Aorta (tissue), 5 donors: ENCODE measurements at regions not wholly inside any gene's neighbourhood (a gene's known extent, or its start where the extent isn't known, plus 50 kb on each side); places are given as distances from the start of the nearest gene placed in this dataset.

Source experiments
- ATAC-seq: fragments of 200-7000 bp; cut with Tn5 transposase; one replicate; pipeline ENCODE4 v1.9.1; 2022; ENCODE audit warnings: moderate library complexity; ENCODE audit not compliant: low FRiP score
- DNase-seq, 2 donors: peaks; one replicate each; pipeline ENCODE4 v3.0.0-alpha.2; 2020
- H3K27ac ChIP-seq, 2 donors: one replicate each; pipeline ENCODE4 v1.5.1; 2013; ENCODE audit warnings: low read length in 2 of 2, mild to moderate bottlenecking in 2 of 2, moderate library complexity in 2 of 2, control low read depth in 1 of 2, inconsistent platforms in 1 of 2, low read depth in 1 of 2
- H3K27me3 ChIP-seq, 2 donors: one replicate each; pipeline ENCODE4 v1.6.1; 2013; ENCODE audit warnings: control low read depth in 1 of 2, low read length in 1 of 2, mild to moderate bottlenecking in 1 of 2, moderate library complexity in 1 of 2; ENCODE audit not compliant: insufficient read depth in 2 of 2, control insufficient read depth in 1 of 2
- H3K36me3 ChIP-seq, 2 donors: one replicate each; pipeline ENCODE4 v1.6.1; 2013; ENCODE audit warnings: control low read depth in 1 of 2, low read length in 1 of 2, mild to moderate bottlenecking in 1 of 2; ENCODE audit not compliant: insufficient read depth in 2 of 2, control insufficient read depth in 1 of 2
- H3K4me1 ChIP-seq, 2 donors: one replicate each; pipeline ENCODE4 v1.6.1; 2013; ENCODE audit warnings: low read length in 2 of 2, control low read depth in 1 of 2, mild to moderate bottlenecking in 1 of 2, moderate library complexity in 1 of 2; ENCODE audit not compliant: insufficient read depth in 2 of 2, control insufficient read depth in 1 of 2
- H3K4me3 ChIP-seq, 2 donors: one replicate each; pipeline ENCODE4 v1.5.1; 2013; ENCODE audit warnings: low read length in 2 of 2, control low read depth in 1 of 2, mild to moderate bottlenecking in 1 of 2
- H3K9me3 ChIP-seq: one replicate; pipeline ENCODE4 v1.6.1; 2013; ENCODE audit warnings: mild to moderate bottlenecking, low read length; ENCODE audit not compliant: control insufficient read depth
- WGBS, 2 donors: extraction: QIAGEN DNeasy Blood & Tissue Kit; methylation state at CpG; one replicate each; pipeline ENCODE4 v1.1.7; 2013; 5-methylcytosine and 5-hydroxymethylcytosine counted together
- intact Hi-C, 2 donors: fragments of 100-400 bp; cut with DNase I; formaldehyde crosslinking; loops; one replicate each; pipeline versions ENCODE4 v1.14.2 to v1.15.0; 2022
- donor health status: healthy with polysubstance abuse.
- donor health status: Bipolar disorder and iron deficiency.
- donor health status: DM: no; HTN: no; CAD: no.
- donor health status: DM: no; HTN: no; CAD: no.
- donor health status: DM: yes; HTN: yes; CAD: no.

DNA sequence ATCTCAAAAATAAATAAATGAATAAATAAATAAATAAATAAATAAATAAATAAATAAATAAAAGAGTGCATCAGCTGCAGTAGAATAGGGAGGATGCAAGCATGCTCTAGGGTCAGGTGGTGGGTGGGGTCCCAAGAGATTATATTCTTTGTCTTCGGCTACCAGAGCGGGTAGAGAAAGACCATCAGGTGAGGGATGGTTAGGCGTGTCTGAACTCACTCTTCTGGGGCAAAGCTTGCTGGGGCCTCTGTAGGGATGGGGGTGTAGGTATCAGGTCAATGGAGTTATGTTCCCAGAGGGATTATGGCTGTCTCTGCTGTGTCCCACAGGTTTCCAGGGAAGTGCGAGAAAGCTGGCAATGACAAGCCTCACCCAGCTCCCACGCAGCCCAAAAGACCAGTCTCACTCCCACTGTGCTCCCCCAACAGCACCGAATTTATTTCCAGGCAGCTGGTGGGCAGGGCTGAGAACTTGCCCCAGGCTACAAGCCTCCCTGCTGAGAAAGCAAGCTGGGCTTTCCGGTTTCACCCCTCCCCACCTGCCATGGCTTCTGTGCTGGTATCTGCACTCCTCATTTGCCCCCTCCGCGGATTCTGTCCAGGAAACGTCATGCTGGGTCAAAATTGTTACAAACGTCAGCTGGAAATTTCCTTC is 180.8 kb downstream of the LURAP1L start:
- no peak for DNase-seq
- Histone ChIP-seq H3K4me1 (no peaks in the 10 kb centered on the region), H3K27me3 (no peaks in the 10 kb centered on the region), H3K27ac (no peak overlapping the region), H3K9me3 (peaks cover 4% of the 10 kb centered on the region), H3K4me3 (no peak overlapping the region), H3K36me3 (no peaks in the 10 kb centered on the region)
- intact Hi-C loops: no loop called here
- 81 to 86% methylated on average over 11 of the region's 11 CpGs for WGBS, 2 donors
- ATAC-seq: no peak

DNA sequence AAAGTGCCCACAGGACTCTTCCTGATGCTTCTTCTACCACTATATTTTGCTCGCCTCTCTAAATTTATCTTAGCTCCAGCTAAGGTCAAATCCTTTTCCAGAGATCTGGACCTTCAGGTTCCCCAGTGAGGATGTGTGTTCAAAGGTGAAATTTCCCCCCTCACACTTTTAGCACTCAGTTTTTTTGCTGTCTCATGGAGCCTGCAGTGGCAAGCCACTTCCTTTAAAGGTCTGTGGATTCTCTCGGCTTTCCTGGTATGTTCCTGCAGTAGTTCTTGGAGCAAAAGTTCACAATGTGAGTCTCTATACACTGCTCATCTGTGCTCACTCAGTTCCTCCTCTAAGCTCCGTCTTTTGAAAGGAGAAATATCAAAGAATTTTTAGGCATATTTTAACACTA is 181.4 kb downstream of the LURAP1L start:
- no peaks in the 10 kb centered on the region for H3K4me1 ChIP-seq
- H3K36me3 ChIP-seq: no peaks in the 10 kb centered on the region
- no peak overlapping the region for H3K4me3 ChIP-seq
- H3K27me3 ChIP-seq: no peaks in the 10 kb centered on the region
- ATAC-seq: no peak
- H3K9me3 ChIP-seq: peaks cover 4% of the 10 kb centered on the region
- intact Hi-C loops: no loop called here
- no peak for DNase-seq
- WGBS, 2 donors: 8 to 14% methylated on average over 3 of the region's 3 CpGs
- H3K27ac ChIP-seq: no peak overlapping the region

DNA sequence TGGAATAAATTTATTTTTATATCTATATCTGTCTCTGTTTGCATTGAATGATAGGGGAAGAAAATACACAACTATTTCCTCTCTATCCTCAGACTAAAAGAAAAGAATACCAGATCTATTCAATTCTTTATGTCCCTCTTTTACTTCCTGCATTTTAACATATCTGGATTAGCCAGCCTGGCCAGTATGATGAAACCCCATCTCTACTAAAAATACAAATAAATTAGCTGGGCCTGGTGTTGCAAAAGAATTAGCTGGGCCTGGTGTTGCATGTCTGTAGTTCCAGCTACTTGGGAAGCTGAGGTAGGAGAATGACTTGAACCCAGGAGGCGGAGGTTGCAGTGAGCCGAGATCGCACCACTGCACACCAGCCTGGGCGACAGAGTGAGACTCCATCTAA is 182.0 kb downstream of the LURAP1L start:
- ATAC-seq: no peak
- no peaks in the 10 kb centered on the region for H3K4me1 ChIP-seq
- H3K27me3 ChIP-seq: no peaks in the 10 kb centered on the region
- H3K4me3 ChIP-seq: no peak overlapping the region
- WGBS, 2 donors: 99% methylated on average over 4 of the region's 4 CpGs
- intact Hi-C loops: no loop called here
- no peak overlapping the region for H3K27ac ChIP-seq
- DNase-seq: no peak
- no peaks in the 10 kb centered on the region for H3K36me3 ChIP-seq
- peaks cover 4% of the 10 kb centered on the region for H3K9me3 ChIP-seq

DNA sequence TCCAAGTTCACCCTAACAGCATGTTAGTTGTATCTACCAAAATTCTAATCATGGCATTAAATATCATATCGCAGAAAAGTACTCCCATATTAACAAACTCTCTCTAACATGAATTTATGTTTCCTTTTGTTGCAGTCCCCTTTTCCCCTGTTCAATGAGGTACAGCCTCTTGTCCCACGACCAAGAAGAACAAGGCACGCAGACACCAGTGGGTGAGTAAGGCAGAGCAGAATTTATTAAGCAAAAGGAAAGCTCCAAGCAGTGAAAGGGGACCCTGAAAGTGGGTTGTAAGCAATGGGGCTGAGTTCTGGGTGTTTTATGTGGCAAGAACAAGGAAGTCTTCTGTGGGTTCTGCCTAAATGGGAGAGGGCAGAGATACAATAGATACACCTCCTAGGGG is 183.5 kb downstream of the LURAP1L start:
- no peak overlapping the region for H3K4me3 ChIP-seq
- H3K9me3 ChIP-seq: peaks cover 4% of the 10 kb centered on the region
- no peak for DNase-seq
- WGBS, 2 donors: 98 to 100% methylated on average over 3 of the region's 3 CpGs
- no peaks in the 10 kb centered on the region for H3K36me3 ChIP-seq
- no peak overlapping the region for H3K27ac ChIP-seq
- no peaks in the 10 kb centered on the region for H3K4me1 ChIP-seq
- H3K27me3 ChIP-seq: no peaks in the 10 kb centered on the region
- no peak for ATAC-seq
- intact Hi-C loops: no loop called here

DNA sequence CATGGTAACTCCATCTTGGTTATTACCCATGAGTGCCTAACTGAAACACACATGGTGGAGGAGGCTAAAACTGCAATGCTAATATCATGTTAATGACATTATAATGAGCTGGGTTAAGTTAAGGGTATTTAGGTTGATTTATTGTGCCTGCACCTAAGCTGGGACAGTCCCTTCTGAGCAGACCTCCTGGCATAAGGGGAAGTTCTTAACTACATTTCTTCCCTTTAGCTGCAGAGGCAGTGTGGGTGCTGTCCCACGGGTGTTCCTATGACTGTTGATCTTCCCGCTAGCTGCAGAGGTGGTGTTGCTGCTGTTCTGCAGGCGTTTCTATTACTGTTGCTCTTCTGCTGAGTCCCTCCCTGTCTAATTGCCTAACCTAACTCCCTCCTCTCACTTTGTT is 183.9 kb downstream of the LURAP1L start:
- Histone ChIP-seq H3K36me3 (no peaks in the 10 kb centered on the region), H3K4me1 (no peaks in the 10 kb centered on the region), H3K4me3 (no peak overlapping the region), H3K27ac (no peak overlapping the region), H3K27me3 (no peaks in the 10 kb centered on the region), H3K9me3 (peaks cover 4% of the 10 kb centered on the region)
- WGBS, 2 donors: 65 to 67% methylated on average over 3 of the region's 3 CpGs
- ATAC-seq (no peak), DNase-seq (no peak)
- intact Hi-C loops: no loop called here

DNA sequence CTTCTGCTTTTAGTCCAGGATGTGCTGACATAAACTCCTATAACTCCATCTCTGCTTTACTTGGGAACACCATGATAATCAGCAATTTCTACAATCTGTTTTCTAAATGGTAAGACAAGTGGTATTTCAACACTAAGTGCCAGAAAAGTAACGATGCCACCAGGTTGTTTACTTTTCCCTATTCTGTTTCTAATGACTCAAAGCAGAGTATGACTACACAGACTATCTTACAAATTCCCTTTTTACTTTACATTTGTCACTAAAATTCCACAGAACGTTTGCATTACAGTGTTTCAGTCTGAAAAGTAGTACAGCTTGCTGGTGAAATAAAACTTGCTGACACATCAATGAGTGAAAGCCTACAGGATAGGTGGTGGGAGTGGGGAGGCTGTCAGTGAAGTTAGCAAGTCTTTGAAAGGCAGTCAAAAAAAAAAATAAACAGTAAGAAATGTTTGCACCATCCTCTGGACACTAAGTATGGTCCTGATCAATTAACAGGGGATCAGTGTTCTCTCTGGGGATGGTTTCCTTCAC is 186.5 kb downstream of the LURAP1L start:
- H3K27ac ChIP-seq: no peak overlapping the region
- H3K4me3 ChIP-seq: no peak overlapping the region
- no peaks in the 10 kb centered on the region for H3K36me3 ChIP-seq
- intact Hi-C loops: no loop called here
- no peak for ATAC-seq
- 23 to 32% methylated on average over 2 of the region's 2 CpGs for WGBS, 2 donors
- DNase-seq: no peak
- H3K4me1 ChIP-seq: no peaks in the 10 kb centered on the region
- peaks cover 3% of the 10 kb centered on the region for H3K9me3 ChIP-seq
- no peaks in the 10 kb centered on the region for H3K27me3 ChIP-seq

DNA sequence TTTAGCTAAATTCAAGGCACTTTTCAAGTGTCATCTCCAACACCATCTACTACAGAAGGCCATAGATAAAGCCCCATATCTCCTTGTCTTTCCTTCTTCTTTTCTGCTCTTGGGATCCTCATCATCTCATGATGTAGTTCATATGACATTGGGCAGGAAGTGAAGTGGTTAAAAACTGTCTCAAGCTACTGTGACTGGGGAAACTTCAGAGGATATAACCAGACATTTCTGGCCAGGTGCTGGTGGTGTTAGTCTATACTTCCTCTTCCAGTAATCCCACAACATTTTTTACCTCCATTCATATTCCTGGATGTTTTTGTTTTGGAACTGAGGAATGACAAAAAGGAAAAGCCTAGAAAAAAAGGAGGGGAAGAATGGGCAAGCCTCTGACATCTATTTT is 188.7 kb downstream of the LURAP1L start:
- intact Hi-C loops: no loop called here
- no peak for ATAC-seq
- H3K27me3 ChIP-seq: no peaks in the 10 kb centered on the region
- no peak for DNase-seq
- H3K27ac ChIP-seq: no peak overlapping the region
- no peaks in the 10 kb centered on the region for H3K36me3 ChIP-seq
- H3K4me3 ChIP-seq: no peak overlapping the region
- no peaks in the 10 kb centered on the region for H3K4me1 ChIP-seq
- H3K9me3 ChIP-seq: peaks cover 2% of the 10 kb centered on the region

DNA sequence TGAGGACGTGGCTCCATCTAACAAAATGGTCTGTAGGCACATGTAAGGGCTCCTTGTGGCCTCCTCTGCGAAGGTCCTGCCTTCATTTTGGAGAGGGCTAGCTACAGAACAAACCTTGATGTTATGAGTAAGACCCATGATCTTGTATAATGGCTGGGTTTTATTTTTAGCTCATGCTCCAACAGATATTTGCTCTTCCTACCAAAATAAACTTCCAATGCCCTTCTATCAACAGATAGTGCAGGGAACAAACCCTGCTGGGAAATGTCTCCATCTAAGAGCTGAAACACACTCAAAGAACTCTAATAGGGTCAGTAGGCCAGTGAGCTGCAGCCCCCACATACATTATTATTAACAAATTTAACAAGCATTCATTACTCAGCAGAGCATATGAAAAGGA is 189.5 kb downstream of the LURAP1L start:
- intact Hi-C loops: no loop called here
- Histone ChIP-seq H3K36me3 (no peaks in the 10 kb centered on the region), H3K27me3 (no peaks in the 10 kb centered on the region), H3K9me3 (peaks cover 1% of the 10 kb centered on the region), H3K27ac (no peak overlapping the region), H3K4me3 (no peak overlapping the region), H3K4me1 (no peaks in the 10 kb centered on the region)
- no peak for ATAC-seq
- 88% methylated on average over 2 of the region's 2 CpGs for WGBS, 2 donors
- no peak for DNase-seq

DNA sequence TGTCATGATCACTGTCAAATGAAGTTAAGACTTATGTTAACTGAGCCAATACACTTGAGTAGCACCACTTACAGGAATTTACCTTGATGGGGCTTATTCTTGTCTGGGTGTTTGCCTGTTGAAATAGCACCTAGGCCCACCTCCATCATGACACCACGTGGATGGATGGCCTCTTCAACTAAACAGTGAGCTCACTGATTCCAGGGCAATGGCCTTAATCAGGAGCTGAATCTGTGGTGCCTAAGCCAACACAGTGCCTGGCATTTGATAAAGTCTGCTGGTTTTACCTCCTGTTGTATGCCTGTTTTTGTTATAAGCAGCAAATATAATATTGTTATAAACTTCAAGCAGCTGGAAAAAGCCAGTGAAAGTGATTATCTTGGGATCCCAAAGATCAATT is 190.5 kb downstream of the LURAP1L start:
- 62 to 76% methylated on average over 1 of the region's 1 CpG for WGBS, 2 donors
- H3K9me3 ChIP-seq: peaks cover 1% of the 10 kb centered on the region
- DNase-seq: no peak
- H3K4me3 ChIP-seq: no peak overlapping the region
- H3K36me3 ChIP-seq: no peaks in the 10 kb centered on the region
- no peaks in the 10 kb centered on the region for H3K27me3 ChIP-seq
- H3K4me1 ChIP-seq: no peaks in the 10 kb centered on the region
- no peak for ATAC-seq
- intact Hi-C loops: no loop called here
- no peak overlapping the region for H3K27ac ChIP-seq
